Ascending aorta (tissue), 2 donors: ENCODE measurements at regions not wholly inside any gene's neighbourhood (a gene's known extent, or its start where the extent isn't known, plus 50 kb on each side); places are given as distances from the start of the nearest gene placed in this dataset.

Experiments
- DNase-seq, 2 donors: peaks; one replicate each; pipeline ENCODE4 v3.0.0-alpha.2; 2019; ENCODE audit warnings: low spot score in 2 of 2
- H3K27ac ChIP-seq, 2 donors: fragments of 200-600 bp; sonication (generic); one replicate each; pipeline ENCODE4 v1.5.1; 2016 to 2017; ENCODE audit warnings: mild to moderate bottlenecking in 1 of 2
- H3K27me3 ChIP-seq: fragments of 200-600 bp; sonication (generic); one replicate; pipeline ENCODE4 v1.5.1; 2017
- H3K36me3 ChIP-seq, 2 donors: fragments of 200-600 bp; sonication (generic); one replicate each; pipeline ENCODE4 v1.5.1; 2016
- H3K4me1 ChIP-seq, 2 donors: fragments of 200-600 bp; sonication (generic); one replicate each; pipeline ENCODE4 v1.5.1; 2016 to 2017; ENCODE audit warnings: mild to moderate bottlenecking in 1 of 2
- H3K4me3 ChIP-seq, 2 donors: fragments of 200-600 bp; sonication (generic); one replicate each; pipeline ENCODE4 v1.5.1; 2016 to 2017; ENCODE audit warnings: mild to moderate bottlenecking in 1 of 2
- H3K9me3 ChIP-seq, 2 donors: fragments of 200-600 bp; sonication (generic); one replicate each; pipeline ENCODE4 v1.5.1; 2016
- intact Hi-C: fragments of 100-400 bp; cut with DNase I; formaldehyde crosslinking; loops from one replicate; pipeline ENCODE4 v1.15.1; 2023
- TF ChIP-seq, protein P1 (sequence below), 3 experiments: fragments of 200-600 bp in 2 of 3; fragments of 450-650 bp in 1 of 3; sonication (generic) in 2 of 3; IDR thresholded peaks; one replicate each; pipeline ENCODE4 v1.5.1; 2016 to 2019; ENCODE audit warnings: antibody characterized with exemption in 3 of 3, mild to moderate bottlenecking in 1 of 3, moderate library complexity in 1 of 3

GRCh38 chr7:18153183-18153748 lies 125.6 kb upstream of the PRPS1L1 start:
- Histone ChIP-seq H3K4me3 (no peak overlapping the region), H3K27ac (no peak overlapping the region), H3K27me3 (no peaks in the 10 kb centered on the region), H3K4me1 (no peaks in the 10 kb centered on the region), H3K9me3 (no peaks in the 10 kb centered on the region), H3K36me3 (no peaks in the 10 kb centered on the region)
- TF ChIP-seq, protein P1, sequence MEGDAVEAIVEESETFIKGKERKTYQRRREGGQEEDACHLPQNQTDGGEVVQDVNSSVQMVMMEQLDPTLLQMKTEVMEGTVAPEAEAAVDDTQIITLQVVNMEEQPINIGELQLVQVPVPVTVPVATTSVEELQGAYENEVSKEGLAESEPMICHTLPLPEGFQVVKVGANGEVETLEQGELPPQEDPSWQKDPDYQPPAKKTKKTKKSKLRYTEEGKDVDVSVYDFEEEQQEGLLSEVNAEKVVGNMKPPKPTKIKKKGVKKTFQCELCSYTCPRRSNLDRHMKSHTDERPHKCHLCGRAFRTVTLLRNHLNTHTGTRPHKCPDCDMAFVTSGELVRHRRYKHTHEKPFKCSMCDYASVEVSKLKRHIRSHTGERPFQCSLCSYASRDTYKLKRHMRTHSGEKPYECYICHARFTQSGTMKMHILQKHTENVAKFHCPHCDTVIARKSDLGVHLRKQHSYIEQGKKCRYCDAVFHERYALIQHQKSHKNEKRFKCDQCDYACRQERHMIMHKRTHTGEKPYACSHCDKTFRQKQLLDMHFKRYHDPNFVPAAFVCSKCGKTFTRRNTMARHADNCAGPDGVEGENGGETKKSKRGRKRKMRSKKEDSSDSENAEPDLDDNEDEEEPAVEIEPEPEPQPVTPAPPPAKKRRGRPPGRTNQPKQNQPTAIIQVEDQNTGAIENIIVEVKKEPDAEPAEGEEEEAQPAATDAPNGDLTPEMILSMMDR (IDR thresholded peaks at IDR 0.05) = no peak
- intact Hi-C loops = no loop called here
- no peak for DNase-seq

GRCh38 chr7:18154726-18155125 lies 127.1 kb upstream of the PRPS1L1 start:
- no peaks in the 10 kb centered on the region for H3K36me3 ChIP-seq
- H3K9me3 ChIP-seq = no peaks in the 10 kb centered on the region
- no peak overlapping the region for H3K4me3 ChIP-seq
- H3K4me1 ChIP-seq = no peaks in the 10 kb centered on the region
- DNase-seq = no peak
- TF ChIP-seq, protein P1 (IDR thresholded peaks at IDR 0.05) = no peak
- H3K27me3 ChIP-seq = no peaks in the 10 kb centered on the region
- intact Hi-C loops = no loop called here
- no peak overlapping the region for H3K27ac ChIP-seq

GRCh38 chr7:18157233-18157632 lies 129.6 kb upstream of the PRPS1L1 start:
- no peak for DNase-seq
- no peak overlapping the region for H3K4me3 ChIP-seq
- H3K27ac ChIP-seq = no peak overlapping the region
- H3K9me3 ChIP-seq = no peaks in the 10 kb centered on the region
- H3K4me1 ChIP-seq = no peaks in the 10 kb centered on the region
- intact Hi-C loops = no loop called here
- TF ChIP-seq, protein P1 (IDR thresholded peaks at IDR 0.05) = no peak
- H3K27me3 ChIP-seq = no peaks in the 10 kb centered on the region
- no peaks in the 10 kb centered on the region for H3K36me3 ChIP-seq

DNA sequence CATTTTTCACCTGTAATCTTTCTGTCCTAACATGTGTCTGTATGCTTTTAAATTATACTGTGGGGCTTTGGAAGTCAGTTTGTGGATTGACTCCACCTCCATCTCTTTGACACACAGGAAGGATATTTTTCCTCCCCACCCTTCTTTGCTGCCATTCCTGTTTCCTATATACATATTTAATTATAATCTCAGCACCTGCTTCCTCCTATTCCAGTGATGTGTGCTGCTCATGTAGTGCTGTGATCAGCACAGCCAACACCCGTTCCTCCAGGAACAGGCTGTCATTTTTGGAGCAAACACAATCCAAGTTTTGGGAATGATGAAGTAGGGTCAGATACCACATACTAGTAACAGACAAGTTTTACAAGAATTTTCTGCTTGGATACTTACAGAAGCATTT lies 135.0 kb upstream of the PRPS1L1 start:
- Histone ChIP-seq H3K27ac (peak overlapping the region in 1 of 2 donors; percentile 19), H3K4me3 (no peak overlapping the region), H3K9me3 (no peaks in the 10 kb centered on the region), H3K4me1 (peaks cover 0 to 2% of the 10 kb centered on the region in 2 donors), H3K27me3 (no peaks in the 10 kb centered on the region), H3K36me3 (no peaks in the 10 kb centered on the region)
- intact Hi-C loops = no loop called here
- TF ChIP-seq, protein P1 (IDR thresholded peaks at IDR 0.05) = no peak
- DNase-seq = no peak

- Histone ChIP-seq H3K27me3 (no peaks in the 10 kb centered on the region), H3K36me3 (no peaks in the 10 kb centered on the region), H3K4me3 (no peak overlapping the region), H3K4me1 (peaks cover 0 to 2% of the 10 kb centered on the region in 2 donors), H3K9me3 (no peaks in the 10 kb centered on the region), H3K27ac (peak overlapping the region in 1 of 2 donors; percentile 19)
- no peak for DNase-seq
- TF ChIP-seq, protein P1 (IDR thresholded peaks at IDR 0.05) = no peak
- intact Hi-C loops = no loop called here
Measured at GRCh38 chr7:18163091-18163490, 135.4 kb upstream of the PRPS1L1 start.

- Histone ChIP-seq H3K4me1 (peaks cover 0 to 2% of the 10 kb centered on the region in 2 donors), H3K36me3 (no peaks in the 10 kb centered on the region), H3K4me3 (no peak overlapping the region), H3K9me3 (no peaks in the 10 kb centered on the region), H3K27ac (no peak overlapping the region), H3K27me3 (no peaks in the 10 kb centered on the region)
- TF ChIP-seq, protein P1 (IDR thresholded peaks at IDR 0.05) = no peak
- intact Hi-C loops = no loop called here
- no peak for DNase-seq
Measured at GRCh38 chr7:18165166-18165565, 137.5 kb upstream of the PRPS1L1 start.
